Occipital lobe (tissue), 1 donor: ENCODE measurements at regions not wholly inside any gene's neighbourhood (a gene's known extent, or its start where the extent isn't known, plus 50 kb on each side); places are given as distances from the start of the nearest gene placed in this dataset.
A peak's percentile ranks its signal among the peaks of the same experiment; 100 is the strongest.
"Not testable (repeated sequence)": the region's sequence is repeated elsewhere in the genome, so short reads cannot be mapped to it uniquely, and the experiment has no call there.

Source experiments
- DNase-seq: peaks from one replicate; lab custom pipeline; 2025; lab: John Stamatoyannopoulos, UW

GRCh38 chr7:152543799-152544198 lies 108.0 kb upstream of the KMT2C start:
- DNase-seq, result no peak

GRCh38 chr7:152541892-152542291 lies 106.1 kb upstream of the KMT2C start:
- DNase-seq, result no peak

GRCh38 chr7:152539190-152539495 lies 103.3 kb upstream of the KMT2C start:
- not testable (repeated sequence) for DNase-seq

GRCh38 chr7:152538346-152539189 lies 102.8 kb upstream of the KMT2C start:
- not testable (repeated sequence) for DNase-seq

- no peak for DNase-seq
Measured at GRCh38 chr7:152537639-152538038, 101.8 kb upstream of the KMT2C start.

GRCh38 chr7:152528612-152529011 lies 92.8 kb upstream of the KMT2C start:
- no peak for DNase-seq

GRCh38 chr7:152527610-152528032 lies 91.8 kb upstream of the KMT2C start:
- no peak for DNase-seq

GRCh38 chr7:152523916-152524315 lies 88.1 kb upstream of the KMT2C start:
- DNase-seq, result no peak

- DNase-seq, result peak; percentile 15
Measured at GRCh38 chr7:152522571-152523067, 86.8 kb upstream of the KMT2C start.

- DNase-seq, result no peak
Measured at GRCh38 chr7:152521420-152522337, 85.9 kb upstream of the KMT2C start.

- no peak for DNase-seq
Measured at GRCh38 chr7:152520861-152521302, 85.1 kb upstream of the KMT2C start.

GRCh38 chr7:152519290-152519689 lies 83.5 kb upstream of the KMT2C start:
- no peak for DNase-seq

GRCh38 chr7:152516216-152516615 lies 80.4 kb upstream of the KMT2C start:
- DNase-seq, result no peak

- DNase-seq, result not testable (repeated sequence)
Measured at GRCh38 chr7:152515266-152515950, 79.6 kb upstream of the KMT2C start.

- DNase-seq, result no peak
Measured at GRCh38 chr7:152514771-152515105, 78.9 kb upstream of the KMT2C start.

GRCh38 chr7:152513861-152514770 lies 78.3 kb upstream of the KMT2C start:
- DNase-seq, result no peak

GRCh38 chr7:152512706-152513105 lies 76.9 kb upstream of the KMT2C start:
- no peak for DNase-seq

- no peak for DNase-seq
Measured at GRCh38 chr7:152511736-152512135, 75.9 kb upstream of the KMT2C start.

- no peak for DNase-seq
Measured at GRCh38 chr7:152508701-152509100, 72.9 kb upstream of the KMT2C start.

- no peak for DNase-seq
Measured at GRCh38 chr7:152505606-152506005, 69.8 kb upstream of the KMT2C start.

GRCh38 chr7:152504816-152505215 lies 69.0 kb upstream of the KMT2C start:
- DNase-seq, result no peak
